ENCODE measurements at regions not wholly inside any gene's neighbourhood (a gene's known extent, or its start where the extent isn't known, plus 50 kb on each side); places are given as distances from the start of the nearest gene placed in this dataset.

GRCh38 chr3:46082849-46083248 lies 55.6 kb upstream of the XCR1 start:
- no peaks in the 10 kb centered on the region for H3K4me1 ChIP-seq (ENCODE audit: control insufficient read depth, low read length)
- no peaks in the 10 kb centered on the region for H3K9me3 ChIP-seq (ENCODE audit: control insufficient read depth, insufficient read depth, low read length)
- H3K27ac ChIP-seq (ENCODE audit: low read depth, low read length): no peak overlapping the region
- no peaks in the 10 kb centered on the region for H3F3A ChIP-seq (ENCODE audit: control insufficient read depth, insufficient read depth)
- no peaks in the 10 kb centered on the region for H4K20me1 ChIP-seq (ENCODE audit: control insufficient read depth, insufficient read depth, low read depth, low read length)
- H3K4me2 ChIP-seq (ENCODE audit: low read length): no peak overlapping the region
- H3K79me2 ChIP-seq (ENCODE audit: control insufficient read depth, low read length): no peaks in the 10 kb centered on the region
- peaks cover 18% of the 10 kb centered on the region for H3K27me3 ChIP-seq (ENCODE audit: control insufficient read depth, low read length)
- TF ChIP-seq EZH2phosphoT487 (IDR thresholded peaks at IDR 0.05; ENCODE audit: borderline replicate concordance, low read length): no peak
- TF ChIP-seq, protein P1, sequence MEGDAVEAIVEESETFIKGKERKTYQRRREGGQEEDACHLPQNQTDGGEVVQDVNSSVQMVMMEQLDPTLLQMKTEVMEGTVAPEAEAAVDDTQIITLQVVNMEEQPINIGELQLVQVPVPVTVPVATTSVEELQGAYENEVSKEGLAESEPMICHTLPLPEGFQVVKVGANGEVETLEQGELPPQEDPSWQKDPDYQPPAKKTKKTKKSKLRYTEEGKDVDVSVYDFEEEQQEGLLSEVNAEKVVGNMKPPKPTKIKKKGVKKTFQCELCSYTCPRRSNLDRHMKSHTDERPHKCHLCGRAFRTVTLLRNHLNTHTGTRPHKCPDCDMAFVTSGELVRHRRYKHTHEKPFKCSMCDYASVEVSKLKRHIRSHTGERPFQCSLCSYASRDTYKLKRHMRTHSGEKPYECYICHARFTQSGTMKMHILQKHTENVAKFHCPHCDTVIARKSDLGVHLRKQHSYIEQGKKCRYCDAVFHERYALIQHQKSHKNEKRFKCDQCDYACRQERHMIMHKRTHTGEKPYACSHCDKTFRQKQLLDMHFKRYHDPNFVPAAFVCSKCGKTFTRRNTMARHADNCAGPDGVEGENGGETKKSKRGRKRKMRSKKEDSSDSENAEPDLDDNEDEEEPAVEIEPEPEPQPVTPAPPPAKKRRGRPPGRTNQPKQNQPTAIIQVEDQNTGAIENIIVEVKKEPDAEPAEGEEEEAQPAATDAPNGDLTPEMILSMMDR (IDR thresholded peaks at IDR 0.05; ENCODE audit: low read depth, low read length, poor library complexity, severe bottlenecking): no peak
- no peak overlapping the region for H3K4me3 ChIP-seq (ENCODE audit: low read length)
- no peaks in the 10 kb centered on the region for H3K36me3 ChIP-seq (ENCODE audit: control insufficient read depth, low read length)
- H3K9me2 ChIP-seq (replicated peaks; ENCODE audit: control insufficient read depth, low read length): no peaks in the 10 kb centered on the region

GRCh38 chr3:46082021-46082420 lies 54.7 kb upstream of the XCR1 start:
- no peaks in the 10 kb centered on the region for H3K4me1 ChIP-seq (ENCODE audit: control insufficient read depth, low read length)
- H3K79me2 ChIP-seq (ENCODE audit: control insufficient read depth, low read length): no peaks in the 10 kb centered on the region
- H3K27ac ChIP-seq (ENCODE audit: low read depth, low read length): no peak overlapping the region

GRCh38 chr3:46080969-46081345 lies 53.7 kb upstream of the XCR1 start:
- Histone ChIP-seq H3K79me2 (ENCODE audit: control insufficient read depth, low read length) (no peaks in the 10 kb centered on the region), H3K27me3 (ENCODE audit: control insufficient read depth, low read length) (peaks cover 21% of the 10 kb centered on the region), H3K36me3 (ENCODE audit: control insufficient read depth, low read length) (no peaks in the 10 kb centered on the region), H3K4me3 (ENCODE audit: low read length) (no peak overlapping the region), H3K4me1 (ENCODE audit: control insufficient read depth, low read length) (no peaks in the 10 kb centered on the region), H3K9me2 (replicated peaks; ENCODE audit: control insufficient read depth, low read length) (no peaks in the 10 kb centered on the region), H3K4me2 (ENCODE audit: low read length) (no peak overlapping the region), H4K20me1 (ENCODE audit: control insufficient read depth, insufficient read depth, low read depth, low read length) (no peaks in the 10 kb centered on the region), H3K9me3 (ENCODE audit: control insufficient read depth, insufficient read depth, low read length) (no peaks in the 10 kb centered on the region), H3K27ac (ENCODE audit: low read depth, low read length) (no peak overlapping the region), H3F3A (ENCODE audit: control insufficient read depth, insufficient read depth) (no peaks in the 10 kb centered on the region)
- TF ChIP-seq, protein P1 (IDR thresholded peaks at IDR 0.05; ENCODE audit: low read depth, low read length, poor library complexity, severe bottlenecking): no peak
- TF ChIP-seq EZH2phosphoT487 (IDR thresholded peaks at IDR 0.05; ENCODE audit: borderline replicate concordance, low read length): no peak

More at GRCh38 chr3:46082021-46082420, 54.7 kb upstream of the XCR1 start:
- no peaks in the 10 kb centered on the region for H4K20me1 ChIP-seq (ENCODE audit: control insufficient read depth, insufficient read depth, low read depth, low read length)
- H3K4me2 ChIP-seq (ENCODE audit: low read length): no peak overlapping the region
- H3K4me3 ChIP-seq (ENCODE audit: low read length): no peak overlapping the region
- TF ChIP-seq, protein P1 (IDR thresholded peaks at IDR 0.05; ENCODE audit: low read depth, low read length, poor library complexity, severe bottlenecking): no peak
- no peak for TF ChIP-seq EZH2phosphoT487 (IDR thresholded peaks at IDR 0.05; ENCODE audit: borderline replicate concordance, low read length)
- H3F3A ChIP-seq (ENCODE audit: control insufficient read depth, insufficient read depth): no peaks in the 10 kb centered on the region
- H3K9me3 ChIP-seq (ENCODE audit: control insufficient read depth, insufficient read depth, low read length): no peaks in the 10 kb centered on the region
- no peaks in the 10 kb centered on the region for H3K9me2 ChIP-seq (replicated peaks; ENCODE audit: control insufficient read depth, low read length)
- peaks cover 19% of the 10 kb centered on the region for H3K27me3 ChIP-seq (ENCODE audit: control insufficient read depth, low read length)
- H3K36me3 ChIP-seq (ENCODE audit: control insufficient read depth, low read length): no peaks in the 10 kb centered on the region
